ENCODE measurements at regions not wholly inside any gene's neighbourhood (a gene's known extent, or its start where the extent isn't known, plus 50 kb on each side); places are given as distances from the start of the nearest gene placed in this dataset.

DNA sequence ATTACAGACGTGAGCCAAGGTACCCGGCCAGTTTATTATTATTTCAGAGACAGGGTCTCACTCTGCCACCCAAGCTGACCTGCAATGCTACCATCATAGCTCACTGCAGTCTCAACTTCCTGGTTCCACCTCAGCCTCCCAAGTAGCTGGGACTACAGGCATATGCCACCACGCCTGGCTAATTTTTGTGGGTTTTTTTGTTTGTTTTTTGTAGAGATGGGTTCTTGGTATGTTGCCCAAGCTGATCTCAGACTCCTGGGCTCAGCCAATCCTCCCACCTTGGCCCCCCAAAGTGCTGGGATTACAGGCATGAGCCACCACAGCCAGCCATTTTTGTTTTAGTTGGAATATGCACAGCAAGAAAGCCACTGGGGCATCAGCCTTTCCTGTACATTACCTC, 115.7 kb downstream of the MRM1 start:
- Histone ChIP-seq H3K27me3 (ENCODE audit: control insufficient read depth, insufficient read depth, low read length) (no peaks in the 10 kb centered on the region), H3K4me3 (ENCODE audit: low read depth, low read length) (no peak overlapping the region), H3K36me3 (ENCODE audit: control insufficient read depth, insufficient read depth, low read length) (no peaks in the 10 kb centered on the region)
- peak; percentile 50 for DNase-seq (ENCODE audit: low read depth)
- TF ChIP-seq, protein P1, sequence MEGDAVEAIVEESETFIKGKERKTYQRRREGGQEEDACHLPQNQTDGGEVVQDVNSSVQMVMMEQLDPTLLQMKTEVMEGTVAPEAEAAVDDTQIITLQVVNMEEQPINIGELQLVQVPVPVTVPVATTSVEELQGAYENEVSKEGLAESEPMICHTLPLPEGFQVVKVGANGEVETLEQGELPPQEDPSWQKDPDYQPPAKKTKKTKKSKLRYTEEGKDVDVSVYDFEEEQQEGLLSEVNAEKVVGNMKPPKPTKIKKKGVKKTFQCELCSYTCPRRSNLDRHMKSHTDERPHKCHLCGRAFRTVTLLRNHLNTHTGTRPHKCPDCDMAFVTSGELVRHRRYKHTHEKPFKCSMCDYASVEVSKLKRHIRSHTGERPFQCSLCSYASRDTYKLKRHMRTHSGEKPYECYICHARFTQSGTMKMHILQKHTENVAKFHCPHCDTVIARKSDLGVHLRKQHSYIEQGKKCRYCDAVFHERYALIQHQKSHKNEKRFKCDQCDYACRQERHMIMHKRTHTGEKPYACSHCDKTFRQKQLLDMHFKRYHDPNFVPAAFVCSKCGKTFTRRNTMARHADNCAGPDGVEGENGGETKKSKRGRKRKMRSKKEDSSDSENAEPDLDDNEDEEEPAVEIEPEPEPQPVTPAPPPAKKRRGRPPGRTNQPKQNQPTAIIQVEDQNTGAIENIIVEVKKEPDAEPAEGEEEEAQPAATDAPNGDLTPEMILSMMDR (IDR thresholded peaks at IDR 0.05; ENCODE audit: insufficient read depth, low read length, poor library complexity, severe bottlenecking) = no peak

DNA sequence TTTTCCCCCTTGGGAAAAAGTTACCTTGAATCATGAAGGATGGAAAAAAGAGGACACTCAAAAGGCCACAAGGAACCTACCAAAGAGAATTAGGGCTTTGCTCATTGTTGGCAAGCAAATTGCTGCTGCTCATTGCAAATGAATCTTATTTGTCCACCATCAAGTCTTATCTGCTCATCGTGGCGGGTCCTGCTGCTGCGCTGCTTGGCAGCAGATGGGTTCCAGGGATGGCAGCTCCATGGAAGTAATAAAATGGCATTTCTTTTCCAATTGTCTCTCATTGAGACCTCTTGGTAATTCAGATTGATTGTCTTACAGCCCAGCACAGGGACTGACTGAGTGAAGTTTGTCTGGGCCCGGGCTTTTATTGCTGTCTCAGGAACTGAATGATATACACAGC, 118.7 kb downstream of the MRM1 start:
- TF ChIP-seq, protein P1 (IDR thresholded peaks at IDR 0.05; ENCODE audit: insufficient read depth, low read length, poor library complexity, severe bottlenecking) = no peak
- H3K27me3 ChIP-seq (ENCODE audit: control insufficient read depth, insufficient read depth, low read length) = peaks cover 3% of the 10 kb centered on the region
- no peak overlapping the region for H3K4me3 ChIP-seq (ENCODE audit: low read depth, low read length)
- H3K36me3 ChIP-seq (ENCODE audit: control insufficient read depth, insufficient read depth, low read length) = no peaks in the 10 kb centered on the region
- DNase-seq (ENCODE audit: low read depth) = no peak

DNA sequence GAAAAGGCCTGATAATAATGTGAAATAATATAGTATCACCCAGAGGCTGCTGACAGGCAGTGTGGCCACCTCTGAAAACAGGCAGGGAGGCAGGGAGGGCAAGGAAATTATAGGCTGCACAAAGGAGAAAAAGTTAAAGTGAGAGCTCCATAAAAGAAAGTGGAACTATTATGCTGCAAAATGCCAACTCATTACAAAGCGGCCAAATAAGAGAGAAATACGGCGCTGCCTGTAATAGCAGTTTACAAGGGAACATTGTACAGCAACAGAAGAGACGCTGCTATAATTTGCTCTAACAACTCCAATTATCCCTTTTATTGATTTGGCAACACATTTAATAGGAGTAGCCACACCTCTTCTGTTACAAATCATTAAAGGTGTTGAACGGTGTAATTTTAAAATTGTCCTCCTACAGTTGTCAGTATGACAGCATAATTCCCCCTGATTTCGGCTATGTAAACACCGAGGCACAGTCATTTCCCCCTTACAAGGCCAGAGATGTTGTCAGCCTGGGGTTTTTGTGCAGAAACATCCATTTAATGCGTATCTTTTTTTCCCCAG, 120.3 kb downstream of the MRM1 start:
- TF ChIP-seq, protein P1 (IDR thresholded peaks at IDR 0.05; ENCODE audit: insufficient read depth, low read length, poor library complexity, severe bottlenecking) = no peak
- Histone ChIP-seq H3K4me3 (ENCODE audit: low read depth, low read length) (no peak overlapping the region), H3K36me3 (ENCODE audit: control insufficient read depth, insufficient read depth, low read length) (no peaks in the 10 kb centered on the region), H3K27me3 (ENCODE audit: control insufficient read depth, insufficient read depth, low read length) (peaks cover 10% of the 10 kb centered on the region)
- DNase-seq (ENCODE audit: low read depth) = no peak

DNA sequence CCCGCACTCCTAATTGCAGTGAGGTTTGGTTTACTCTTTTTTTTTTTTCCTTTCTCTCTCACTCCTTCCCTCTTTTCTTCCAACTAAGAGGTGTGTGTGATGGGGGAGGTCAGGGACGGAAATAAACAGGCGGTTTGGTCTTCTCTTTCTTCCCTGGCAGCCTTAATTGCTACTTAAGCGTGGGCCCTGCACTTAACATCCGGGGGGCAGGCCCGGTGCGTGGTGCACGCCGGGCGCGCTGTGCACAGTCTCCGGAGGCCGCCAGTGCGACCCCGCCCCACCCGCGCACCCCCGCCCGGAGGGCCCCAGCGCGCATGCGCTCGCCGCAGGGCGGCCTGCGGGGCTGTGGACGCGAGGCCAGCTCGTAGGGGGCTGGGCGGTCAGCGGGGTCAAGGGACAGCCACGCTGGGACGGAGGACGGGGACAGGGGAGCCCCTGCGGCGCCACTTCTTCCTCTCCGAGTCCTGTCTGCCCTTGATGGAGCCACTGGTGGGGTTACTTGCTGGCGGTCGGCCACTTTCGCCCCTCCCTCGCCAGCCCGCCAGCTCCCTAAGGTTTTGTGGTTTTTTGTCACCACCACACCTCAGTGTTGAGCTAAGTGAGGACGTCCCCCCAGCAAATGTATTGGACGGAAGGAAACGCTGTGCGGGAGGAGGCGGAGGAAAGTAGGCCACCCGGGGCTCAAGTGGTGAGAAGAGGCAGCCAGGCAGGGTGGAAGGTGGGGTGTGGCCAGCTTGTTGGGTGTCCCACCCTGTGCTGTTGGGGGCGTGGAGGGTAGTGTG, 120.9 kb downstream of the MRM1 start:
- TF ChIP-seq, protein P1 (IDR thresholded peaks at IDR 0.05; ENCODE audit: insufficient read depth, low read length, poor library complexity, severe bottlenecking) = no peak
- Histone ChIP-seq H3K27me3 (ENCODE audit: control insufficient read depth, insufficient read depth, low read length) (peaks cover 16% of the 10 kb centered on the region), H3K4me3 (ENCODE audit: low read depth, low read length) (peak overlapping the region; percentile 28), H3K36me3 (ENCODE audit: control insufficient read depth, insufficient read depth, low read length) (no peaks in the 10 kb centered on the region)
- no peak for DNase-seq (ENCODE audit: low read depth)

DNA sequence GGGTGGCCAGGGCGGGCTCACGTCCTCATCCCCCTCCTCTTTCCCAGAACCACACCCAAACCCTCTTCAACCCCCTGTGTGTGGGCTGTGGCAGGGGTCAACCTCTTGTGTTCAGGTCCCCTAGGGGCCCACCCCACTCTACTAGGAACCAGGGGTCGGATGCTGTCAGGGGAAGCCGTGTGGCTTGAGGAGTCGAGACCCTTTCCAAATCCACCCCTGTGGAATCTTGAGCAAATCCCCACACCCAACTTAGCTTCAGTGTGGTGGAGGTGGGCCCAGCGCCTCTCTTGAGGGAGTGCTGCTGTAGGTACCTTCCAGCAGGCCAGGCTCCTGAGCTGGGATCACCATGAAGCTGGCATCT, 121.5 kb downstream of the MRM1 start:
- TF ChIP-seq, protein P1 (IDR thresholded peaks at IDR 0.05; ENCODE audit: insufficient read depth, low read length, poor library complexity, severe bottlenecking) = no peak
- no peak for DNase-seq (ENCODE audit: low read depth)
- peaks cover 22% of the 10 kb centered on the region for H3K27me3 ChIP-seq (ENCODE audit: control insufficient read depth, insufficient read depth, low read length)

More for the DNA sequence above, 121.5 kb downstream of the MRM1 start:
- H3K4me3 ChIP-seq (ENCODE audit: low read depth, low read length) = no peak overlapping the region
- no peaks in the 10 kb centered on the region for H3K36me3 ChIP-seq (ENCODE audit: control insufficient read depth, insufficient read depth, low read length)

Data from kidney epithelial cell (primary cell).